ENCODE measurements at regions not wholly inside any gene's neighbourhood (a gene's known extent, or its start where the extent isn't known, plus 50 kb on each side); places are given as distances from the start of the nearest gene placed in this dataset.

- TF ChIP-seq EZH2 (IDR thresholded peaks at IDR 0.05; ENCODE audit: borderline replicate concordance, insufficient read depth, low read length, poor library complexity, severe bottlenecking) (no peak), POLR2AphosphoS5 (IDR thresholded peaks at IDR 0.05) (no peak), EP300 (conservative IDR thresholded peaks at IDR 0.05; ENCODE audit: poor library complexity, severe bottlenecking) (no peak), RAD21 (conservative IDR thresholded peaks at IDR 0.05) (no peak), CTCF (IDR thresholded peaks at IDR 0.05; ENCODE audit: poor library complexity, severe bottlenecking) (no peak), REST (IDR thresholded peaks at IDR 0.05; ENCODE audit: borderline replicate concordance) (no peak), MXI1 (conservative IDR thresholded peaks at IDR 0.05; ENCODE audit: poor library complexity, severe bottlenecking) (no peak)
Observed at GRCh38 chr20:56893226-56893917, 264.3 kb downstream of the TFAP2C start.
